Osteocyte (in vitro differentiated cells): ENCODE measurements at regions not wholly inside any gene's neighbourhood (a gene's known extent, or its start where the extent isn't known, plus 50 kb on each side); places are given as distances from the start of the nearest gene placed in this dataset.

Experiments
- DNase-seq: peaks from one replicate; pipeline ENCODE4 v3.0.0; 2021; ENCODE audit warnings: mixed read lengths; ENCODE audit not compliant: unreplicated experiment; ENCODE audit errors: extremely low spot score
- H3K27ac Mint-ChIP-seq: one replicate; pipeline ENCODE4 v1.8.0; 2021; ENCODE audit warnings: mild to moderate bottlenecking, mixed read lengths; ENCODE audit not compliant: unreplicated experiment
- H3K27me3 Mint-ChIP-seq: one replicate; pipeline ENCODE4 v1.8.0; 2021; ENCODE audit warnings: mixed read lengths; ENCODE audit not compliant: unreplicated experiment
- H3K36me3 Mint-ChIP-seq: one replicate; pipeline ENCODE4 v1.8.0; 2021; ENCODE audit warnings: mixed read lengths; ENCODE audit not compliant: unreplicated experiment
- H3K4me1 Mint-ChIP-seq: one replicate; pipeline ENCODE4 v1.8.0; 2021; ENCODE audit warnings: mixed read lengths; ENCODE audit not compliant: unreplicated experiment
- H3K4me3 Mint-ChIP-seq: one replicate; pipeline ENCODE4 v1.8.0; 2021; ENCODE audit warnings: mild to moderate bottlenecking, moderate library complexity, mixed read lengths; ENCODE audit not compliant: unreplicated experiment
- H3K9me3 Mint-ChIP-seq: one replicate; pipeline ENCODE4 v1.8.0; 2021; ENCODE audit warnings: mixed read lengths; ENCODE audit not compliant: unreplicated experiment
- CTCF ChIP-seq: fragments of 200-600 bp; sonication (generic); IDR thresholded peaks from 2 replicates; pipeline ENCODE4 v1.5.0; 2021; ENCODE audit warnings: antibody characterized with exemption, mild to moderate bottlenecking, moderate library complexity

- H3K36me3 Mint-ChIP-seq, result no peaks in the 10 kb centered on the region
- H3K4me1 Mint-ChIP-seq, result no peaks in the 10 kb centered on the region
- no peaks in the 10 kb centered on the region for H3K27me3 Mint-ChIP-seq
- TF ChIP-seq CTCF, result no peak
- H3K27ac Mint-ChIP-seq, result no peak overlapping the region
- no peaks in the 10 kb centered on the region for H3K9me3 Mint-ChIP-seq
- DNase-seq, result no peak
- no peak overlapping the region for H3K4me3 Mint-ChIP-seq
Measured at GRCh38 chr14:48584031-48584430, 908.6 kb upstream of the MDGA2 start.

GRCh38 chr14:48582938-48583337, 907.5 kb upstream of the MDGA2 start:
- Mint-ChIP-seq H3K4me3 (no peak overlapping the region), H3K27ac (no peak overlapping the region), H3K27me3 (no peaks in the 10 kb centered on the region), H3K9me3 (no peaks in the 10 kb centered on the region), H3K36me3 (no peaks in the 10 kb centered on the region), H3K4me1 (no peaks in the 10 kb centered on the region)
- no peak for TF ChIP-seq CTCF
- no peak for DNase-seq

GRCh38 chr14:48580692-48581091, 905.3 kb upstream of the MDGA2 start:
- no peak overlapping the region for H3K27ac Mint-ChIP-seq
- no peak for TF ChIP-seq CTCF

GRCh38 chr14:48575772-48576171, 900.4 kb upstream of the MDGA2 start:
- no peak overlapping the region for H3K4me3 Mint-ChIP-seq

More at GRCh38 chr14:48580692-48581091, 905.3 kb upstream of the MDGA2 start:
- no peaks in the 10 kb centered on the region for H3K27me3 Mint-ChIP-seq
- no peak overlapping the region for H3K4me3 Mint-ChIP-seq
- no peaks in the 10 kb centered on the region for H3K9me3 Mint-ChIP-seq
- no peaks in the 10 kb centered on the region for H3K36me3 Mint-ChIP-seq
- DNase-seq, result no peak
- no peaks in the 10 kb centered on the region for H3K4me1 Mint-ChIP-seq

GRCh38 chr14:48568688-48569087, 893.3 kb upstream of the MDGA2 start:
- peaks cover 17% of the 10 kb centered on the region for H3K9me3 Mint-ChIP-seq
- no peaks in the 10 kb centered on the region for H3K27me3 Mint-ChIP-seq
- no peak for DNase-seq
- no peaks in the 10 kb centered on the region for H3K36me3 Mint-ChIP-seq
- no peak overlapping the region for H3K27ac Mint-ChIP-seq
- no peak overlapping the region for H3K4me3 Mint-ChIP-seq
- no peak for TF ChIP-seq CTCF
- H3K4me1 Mint-ChIP-seq, result no peaks in the 10 kb centered on the region

More at GRCh38 chr14:48575772-48576171, 900.4 kb upstream of the MDGA2 start:
- Mint-ChIP-seq H3K4me1 (no peaks in the 10 kb centered on the region), H3K27ac (no peak overlapping the region), H3K9me3 (peaks cover 11% of the 10 kb centered on the region), H3K36me3 (no peaks in the 10 kb centered on the region), H3K27me3 (no peaks in the 10 kb centered on the region)
- TF ChIP-seq CTCF, result no peak
- DNase-seq, result no peak
